ENCODE measurements at regions not wholly inside any gene's neighbourhood (a gene's known extent, or its start where the extent isn't known, plus 50 kb on each side); places are given as distances from the start of the nearest gene placed in this dataset.

- TF ChIP-seq CTCF (conservative IDR thresholded peaks at IDR 0.05; ENCODE audit: low read length), result no peak
- no peak for TF ChIP-seq EZH2phosphoT487 (IDR thresholded peaks at IDR 0.05; ENCODE audit: borderline replicate concordance)
These were observed 317.9 kb downstream of the ETS1 start for GRCh38 chr11:128269466-128269865.
